Esophagus muscularis mucosa (tissue), 3 donors: ENCODE measurements at regions not wholly inside any gene's neighbourhood (a gene's known extent, or its start where the extent isn't known, plus 50 kb on each side); places are given as distances from the start of the nearest gene placed in this dataset.

Experiments used
- CTCF ChIP-seq, 3 experiments: fragments of 200-600 bp in 2 of 3; fragments of 450-650 bp in 1 of 3; sonication (generic) in 2 of 3; IDR thresholded peaks; one replicate each; pipeline ENCODE4 v1.5.1; 2017 to 2019; ENCODE audit warnings: antibody characterized with exemption in 3 of 3, mild to moderate bottlenecking in 2 of 3, moderate library complexity in 1 of 3
- EP300 ChIP-seq: sonication (generic); formaldehyde crosslinking; IDR thresholded peaks from one replicate; pipeline ENCODE4 v1.6.1; 2017; ENCODE audit warnings: antibody characterized with exemption

- TF ChIP-seq EP300 (no peak), CTCF (IDR thresholded peaks at IDR 0.05) (no peak)
Measured at GRCh38 chrX:8921615-8922014, 112.3 kb downstream of the FAM9B start.
